ENCODE measurements at regions not wholly inside any gene's neighbourhood (a gene's known extent, or its start where the extent isn't known, plus 50 kb on each side); places are given as distances from the start of the nearest gene placed in this dataset.
"Not testable (repeated sequence)": the region's sequence is repeated elsewhere in the genome, so short reads cannot be mapped to it uniquely, and the experiment has no call there.

- no peak for DNase-seq (ENCODE audit: low read depth in 2 of 2)
These were observed 66.2 kb upstream of the SMAD6 start for GRCh38 chr15:66635817-66636216.

GRCh38 chr15:66637044-66637443 lies 65.0 kb upstream of the SMAD6 start:
- not testable (repeated sequence) for DNase-seq (ENCODE audit: low read depth in 2 of 2)

GRCh38 chr15:66638377-66638776 lies 63.7 kb upstream of the SMAD6 start:
- no peak for DNase-seq (ENCODE audit: low read depth in 2 of 2)

- DNase-seq (ENCODE audit: low read depth in 2 of 2) = no peak
These were observed 60.3 kb upstream of the SMAD6 start for GRCh38 chr15:66641485-66642315.

GRCh38 chr15:66642514-66642913 lies 59.5 kb upstream of the SMAD6 start:
- DNase-seq (ENCODE audit: low read depth in 2 of 2) = no peak

- DNase-seq (ENCODE audit: low read depth in 2 of 2) = no peak
These were observed 59.0 kb upstream of the SMAD6 start for GRCh38 chr15:66643033-66643432.

GRCh38 chr15:66644000-66644787 lies 57.8 kb upstream of the SMAD6 start:
- no peak for DNase-seq (ENCODE audit: low read depth in 2 of 2)

GRCh38 chr15:66644869-66645268 lies 57.2 kb upstream of the SMAD6 start:
- DNase-seq (ENCODE audit: low read depth in 2 of 2) = no peak

DNA sequence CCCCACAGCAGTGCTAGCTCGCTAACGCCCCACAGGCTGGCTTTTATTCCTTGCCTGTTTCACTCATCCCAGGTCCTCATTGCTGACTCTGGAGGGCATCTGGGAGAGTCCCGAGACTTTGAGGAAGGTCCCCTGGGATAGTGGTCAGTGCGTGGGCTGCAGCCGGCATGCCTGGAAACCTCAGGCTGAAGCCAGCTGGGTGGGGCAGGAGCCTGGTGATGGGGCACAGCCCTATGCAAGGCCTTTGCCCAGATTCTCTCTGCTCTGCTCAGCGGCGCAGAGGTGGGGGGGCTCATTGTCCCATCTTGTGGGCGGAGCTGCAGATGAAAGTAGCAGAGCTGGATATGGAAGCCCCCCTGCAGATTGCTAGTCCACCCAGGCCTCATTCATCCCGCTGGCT lies 55.7 kb upstream of the SMAD6 start:
- no peak for DNase-seq (ENCODE audit: low read depth in 2 of 2)

GRCh38 chr15:66646799-66647198 lies 55.2 kb upstream of the SMAD6 start:
- no peak for DNase-seq (ENCODE audit: low read depth in 2 of 2)

DNA sequence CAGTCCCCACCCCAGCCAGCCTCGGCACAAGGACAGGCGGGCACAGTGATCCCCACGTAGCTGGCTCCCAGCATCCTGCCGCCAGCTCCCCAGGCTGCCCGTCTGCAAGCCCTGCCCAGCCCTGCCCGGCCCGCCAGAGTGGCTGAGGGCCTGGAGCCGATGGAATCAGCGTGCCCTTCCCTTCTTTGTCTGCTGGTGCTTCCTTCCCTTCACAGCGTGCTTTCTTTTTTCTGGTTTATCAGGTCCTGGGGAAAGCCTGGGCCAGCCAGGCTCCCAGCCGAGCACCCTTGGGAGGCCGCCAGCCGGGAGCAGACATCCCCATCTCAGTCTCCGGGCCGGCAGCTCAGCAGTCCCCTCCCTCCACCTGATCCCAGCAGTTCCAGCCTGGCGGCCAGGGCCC lies 54.7 kb upstream of the SMAD6 start:
- no peak for DNase-seq (ENCODE audit: low read depth in 2 of 2)

DNA sequence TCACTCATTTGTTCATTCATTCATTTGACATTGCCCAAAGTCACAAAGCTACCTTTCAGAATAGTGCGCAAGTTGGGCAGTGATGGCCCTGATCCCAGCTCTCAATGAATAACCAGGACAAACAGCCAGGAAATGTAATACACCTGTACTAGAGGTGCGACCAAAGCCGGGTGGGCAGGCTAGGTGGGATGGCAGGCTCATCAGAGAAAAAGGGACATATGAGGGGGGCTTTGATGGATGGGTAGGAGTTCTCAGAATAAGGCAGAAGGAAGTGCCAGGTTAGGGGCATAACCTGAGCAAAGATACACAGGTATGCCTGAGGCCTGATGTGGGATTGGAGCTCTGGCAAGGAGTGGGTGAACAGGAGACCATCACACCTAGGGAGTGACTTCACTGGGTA lies 53.4 kb upstream of the SMAD6 start:
- no peak for DNase-seq (ENCODE audit: low read depth in 2 of 2)

DNA sequence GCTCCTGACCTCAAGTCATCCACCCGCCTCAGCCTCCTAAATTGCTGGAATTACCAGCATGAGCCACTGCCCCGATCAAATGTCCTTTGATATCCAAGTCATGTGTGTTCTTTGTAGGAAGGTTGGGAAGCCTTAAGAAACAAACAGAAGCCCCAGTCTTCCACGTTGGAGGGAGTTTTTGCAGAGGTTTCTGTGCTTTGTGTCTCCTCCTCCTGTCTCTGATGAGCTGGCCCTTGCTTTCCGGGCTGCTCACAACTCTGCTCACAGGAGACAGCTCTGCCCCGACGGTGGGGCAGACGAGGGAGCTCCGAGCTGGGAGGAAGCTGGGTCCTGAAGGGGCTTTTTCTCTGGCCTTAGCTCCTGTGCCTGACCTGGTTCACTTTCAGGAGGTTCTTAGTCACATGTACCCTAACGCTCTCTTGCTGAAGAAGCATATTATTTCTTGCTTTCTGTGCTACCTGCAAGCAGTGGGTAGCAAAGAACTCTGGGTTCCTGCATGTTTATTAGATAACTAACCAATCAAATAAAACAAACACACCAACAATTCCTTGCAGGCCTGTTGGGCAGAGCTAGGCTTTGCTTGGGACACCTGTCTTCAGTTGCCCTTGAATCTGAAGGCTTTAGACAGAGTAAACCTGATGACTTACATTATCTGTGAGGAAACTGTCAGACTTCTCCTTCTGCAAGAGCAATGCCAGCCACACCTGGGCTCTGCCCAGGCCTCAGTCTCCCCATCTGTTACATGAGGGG lies 52.6 kb upstream of the SMAD6 start:
- DNase-seq (ENCODE audit: low read depth in 2 of 2) = no peak

- no peak for DNase-seq (ENCODE audit: low read depth in 2 of 2)
These were observed 51.6 kb upstream of the SMAD6 start for GRCh38 chr15:66650433-66650832.

DNA sequence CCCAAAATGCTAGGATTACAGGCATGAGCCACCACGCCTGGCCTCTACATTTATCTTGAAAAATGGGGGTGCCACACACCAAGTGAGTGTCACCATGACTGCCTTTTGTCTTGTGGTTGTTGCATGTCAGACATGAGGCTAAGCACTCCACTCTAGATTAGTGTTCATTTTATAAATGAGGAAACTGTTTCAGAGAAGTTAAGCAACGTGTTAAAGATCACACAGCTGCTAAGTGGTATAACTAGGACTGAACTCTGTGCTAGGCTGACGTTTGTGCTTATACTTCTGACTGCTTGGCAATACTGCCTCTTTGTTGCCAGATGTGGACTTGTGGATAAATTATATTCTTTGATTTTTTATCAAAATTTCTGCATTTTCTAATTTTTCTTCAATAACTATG lies 50.8 kb upstream of the SMAD6 start:
- DNase-seq (ENCODE audit: low read depth in 2 of 2) = no peak

DNA sequence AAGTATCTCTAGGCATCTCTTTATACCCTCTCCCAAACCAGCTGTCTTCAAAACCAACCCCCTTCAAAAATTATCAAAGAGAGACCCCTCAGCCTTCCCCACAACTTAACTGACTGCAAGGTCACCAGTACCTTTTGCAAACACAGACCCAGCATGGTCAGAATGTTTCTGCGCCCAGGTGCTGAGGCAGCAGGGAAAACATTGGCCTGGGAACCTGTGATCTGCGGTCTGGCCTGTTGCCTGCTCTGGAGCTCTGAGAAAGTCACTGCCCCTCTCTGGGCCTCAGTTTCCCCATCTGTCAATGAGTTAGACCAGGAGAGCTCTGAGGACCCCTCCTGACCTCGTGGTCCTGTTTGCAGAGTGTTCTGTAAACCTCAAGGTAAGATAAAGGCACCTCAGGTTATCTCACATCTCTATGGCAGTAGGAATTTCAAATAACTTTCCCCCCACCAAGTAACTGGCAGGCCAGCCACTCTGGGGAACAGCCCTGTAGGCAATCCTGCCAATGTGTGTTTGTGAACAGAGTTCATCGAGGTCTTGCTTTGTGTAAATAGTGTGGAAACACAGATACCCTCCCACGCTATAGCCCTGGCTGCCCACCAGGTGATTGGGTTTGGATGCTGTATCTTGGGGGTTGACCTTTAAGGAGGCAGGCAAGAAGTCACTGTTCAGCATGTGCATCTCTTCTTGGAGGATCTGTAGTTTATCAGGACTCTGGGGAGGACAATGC lies 50.0 kb upstream of the SMAD6 start:
- no peak for DNase-seq (ENCODE audit: low read depth in 2 of 2)
